HL-60 (cell line): ENCODE measurements at regions not wholly inside any gene's neighbourhood (a gene's known extent, or its start where the extent isn't known, plus 50 kb on each side); places are given as distances from the start of the nearest gene placed in this dataset.
"Not testable (repeated sequence)": the region's sequence is repeated elsewhere in the genome, so short reads cannot be mapped to it uniquely, and the experiment has no call there.

ENCODE experiments used
- DNase-seq, 2 experiments: peaks; one replicate each; pipeline ENCODE4 v3.0.0-alpha.2; 2010 to 2020; ENCODE audit warnings: low read depth in 1 of 2, low spot score in 1 of 2
- H3K27ac ChIP-seq: fragments of 250-450 bp; sonication (Bioruptor Pico); replicated peaks from 2 replicates; pipeline ENCODE4 v1.5.1; 2020; ENCODE audit warnings: mild to moderate bottlenecking, moderate library complexity
- H3K27me3 ChIP-seq: fragments of 250-450 bp; sonication (Bioruptor Pico); 2 replicates; pipeline ENCODE4 v1.5.1; 2021; ENCODE audit warnings: mild to moderate bottlenecking, moderate library complexity; ENCODE audit not compliant: insufficient read depth, poor library complexity, severe bottlenecking
- H3K4me3 ChIP-seq: replicated peaks from 2 replicates; pipeline ENCODE4 v1.5.1; 2011; ENCODE audit warnings: mild to moderate bottlenecking, control low read depth, low read length; ENCODE audit not compliant: insufficient read depth
- CTCF ChIP-seq: IDR thresholded peaks from one replicate; pipeline ENCODE4 v1.5.1; 2011; ENCODE audit warnings: low read length, control low read depth, inconsistent platforms; ENCODE audit not compliant: insufficient read depth
- GABPA ChIP-seq: IDR thresholded peaks from 2 replicates; pipeline ENCODE4 v1.6.1; 2012; ENCODE audit warnings: low read depth
- POLR2AphosphoS5 ChIP-seq: IDR thresholded peaks from 2 replicates; pipeline ENCODE4 v1.6.1; 2012; ENCODE audit warnings: low read depth
- REST ChIP-seq: IDR thresholded peaks from 2 replicates; pipeline ENCODE4 v1.6.1; 2012; ENCODE audit warnings: low read depth; ENCODE audit not compliant: insufficient replicate concordance
- SPI1 ChIP-seq: IDR thresholded peaks from 2 replicates; pipeline ENCODE4 v1.6.1; 2012; ENCODE audit warnings: low read depth, mild to moderate bottlenecking, borderline replicate concordance

- Histone ChIP-seq H3K27me3 (peaks cover 2% of the 10 kb centered on the region), H3K4me3 (no peak overlapping the region), H3K27ac (no peak overlapping the region)
- no peak for DNase-seq
- TF ChIP-seq POLR2AphosphoS5 (no peak), GABPA (no peak), CTCF (no peak), REST (no peak), SPI1 (no peak)
Measured at GRCh38 chr12:7591531-7591930, 74.2 kb downstream of the APOBEC1 start.

- not testable (repeated sequence) for H3K27ac ChIP-seq, H3K4me3 ChIP-seq, DNase-seq, H3K27me3 ChIP-seq
Measured at GRCh38 chr12:7590085-7590484, 75.6 kb downstream of the APOBEC1 start.

GRCh38 chr12:7588742-7589329 lies 76.9 kb downstream of the APOBEC1 start:
- H3K4me3 ChIP-seq, H3K27ac ChIP-seq, H3K27me3 ChIP-seq: not testable (repeated sequence)
- DNase-seq = peak; percentile 67 to 84
- peak; percentile 78 for TF ChIP-seq CTCF
- TF ChIP-seq SPI1 = peak; percentile 97

GRCh38 chr12:7584137-7584536 lies 80.6 kb upstream of the CD163 start:
- not testable (repeated sequence) for DNase-seq, H3K4me3 ChIP-seq, H3K27ac ChIP-seq, H3K27me3 ChIP-seq

- DNase-seq = no peak
- Histone ChIP-seq H3K27me3 (peaks cover 2% of the 10 kb centered on the region), H3K27ac (no peak overlapping the region), H3K4me3 (no peak overlapping the region)
- TF ChIP-seq GABPA (no peak), CTCF (no peak), REST (no peak), SPI1 (no peak), POLR2AphosphoS5 (no peak)
Measured at GRCh38 chr12:7583471-7583870, 79.9 kb upstream of the CD163 start.
